NCI-H2196 (cell line): ENCODE measurements at regions not wholly inside any gene's neighbourhood (a gene's known extent, or its start where the extent isn't known, plus 50 kb on each side); places are given as distances from the start of the nearest gene placed in this dataset.

Experiments
- DNase-seq: peaks from one replicate; lab custom pipeline; 2025; ENCODE audit not compliant: unreplicated experiment; lab: John Stamatoyannopoulos, UW

- no peak for DNase-seq
Measured at GRCh38 chr3:167188592-167188991, 191.5 kb downstream of the ZBBX start.

DNA sequence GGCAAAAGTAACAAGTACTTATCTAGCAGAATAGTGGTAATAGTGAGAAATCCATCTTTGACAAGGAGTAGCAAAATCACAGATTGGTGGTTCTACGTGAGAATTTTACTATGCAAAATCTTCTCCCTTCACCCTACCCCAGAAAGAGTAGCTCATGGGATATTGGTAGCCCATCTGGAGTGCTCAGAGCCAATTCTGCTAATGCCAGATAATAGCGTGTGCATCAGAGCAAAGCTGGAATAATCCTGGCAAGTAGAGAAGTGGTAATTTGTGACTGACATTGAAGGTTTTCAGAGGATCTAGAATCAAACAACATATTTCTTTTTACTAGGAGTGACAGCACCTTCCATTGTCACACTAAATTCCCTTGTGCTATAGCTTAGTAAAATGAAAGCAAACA, 192.9 kb downstream of the ZBBX start:
- no peak for DNase-seq

- no peak for DNase-seq
Measured at GRCh38 chr3:167184511-167184910, 195.6 kb downstream of the ZBBX start.

GRCh38 chr3:167172377-167172776, 207.7 kb downstream of the ZBBX start:
- no peak for DNase-seq

DNA sequence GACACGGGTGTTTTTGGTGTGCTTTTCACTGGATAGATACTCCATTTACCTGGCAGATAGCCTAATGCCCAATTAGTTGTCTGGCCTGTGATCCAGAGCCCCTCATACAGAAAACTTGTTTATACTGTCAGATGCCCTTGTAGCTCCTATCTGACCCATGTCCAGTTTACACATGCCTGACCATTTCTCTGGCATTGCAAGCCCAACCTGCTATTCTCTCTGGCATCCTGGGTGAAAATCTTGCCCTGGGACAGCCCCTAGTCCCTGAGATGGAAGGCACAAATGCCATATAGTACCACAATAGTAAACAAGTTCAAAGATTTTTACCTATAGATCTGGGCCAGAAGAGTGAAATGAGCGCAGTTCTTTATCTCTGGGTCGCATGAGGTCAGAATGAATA, 212.6 kb downstream of the ZBBX start:
- DNase-seq: no peak

DNA sequence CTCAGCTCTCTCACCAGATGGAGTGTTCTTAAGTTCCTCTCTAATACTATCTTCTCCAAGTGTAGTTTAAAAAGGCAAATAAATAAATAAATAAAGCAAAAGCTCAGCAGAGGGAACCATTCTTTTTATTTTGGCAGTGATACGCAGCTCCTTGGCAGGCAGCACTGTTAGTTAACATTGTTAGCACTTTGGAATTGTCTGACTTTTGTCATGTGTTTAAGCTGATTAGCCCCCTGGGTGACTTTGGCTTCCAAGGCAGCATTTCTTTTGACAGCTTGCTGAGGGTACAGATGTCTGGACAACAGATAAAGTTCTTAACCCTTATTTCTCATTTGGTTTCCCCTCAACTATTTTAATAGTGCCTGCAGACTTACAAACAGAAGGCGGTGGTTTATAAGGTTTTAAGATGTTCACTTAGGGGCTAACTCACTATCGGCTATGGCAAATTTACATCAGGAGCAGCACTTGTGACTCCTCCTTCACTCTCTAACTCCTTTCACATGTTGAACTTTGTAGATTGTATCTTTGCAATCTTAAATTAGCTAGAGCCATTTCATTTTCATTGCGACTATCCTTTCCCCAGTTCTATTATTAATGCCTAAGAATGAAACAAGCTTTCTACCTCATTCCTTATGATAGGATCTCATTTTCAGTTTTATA, 213.4 kb downstream of the ZBBX start:
- DNase-seq: no peak

DNA sequence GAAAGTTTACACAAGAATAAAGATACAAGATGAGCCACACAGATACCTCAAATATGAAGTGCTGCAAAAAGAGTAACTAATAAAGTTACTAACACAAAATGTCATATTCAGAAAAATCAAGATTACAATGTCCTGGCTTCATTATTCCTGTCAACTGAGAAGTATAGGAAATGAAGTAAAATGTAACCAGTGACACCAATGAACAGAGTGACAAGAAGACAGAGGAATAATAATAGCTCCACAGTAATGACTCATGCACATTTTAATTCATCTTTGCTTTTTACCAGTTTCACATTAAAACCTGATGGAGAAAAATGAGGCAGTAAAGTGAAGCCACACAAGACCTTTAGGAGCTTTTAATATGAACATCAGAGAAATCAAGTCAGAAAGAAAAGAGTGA, 214.1 kb downstream of the ZBBX start:
- DNase-seq: no peak

- no peak for DNase-seq
Measured at GRCh38 chr3:167163580-167163979, 216.5 kb downstream of the ZBBX start.

DNA sequence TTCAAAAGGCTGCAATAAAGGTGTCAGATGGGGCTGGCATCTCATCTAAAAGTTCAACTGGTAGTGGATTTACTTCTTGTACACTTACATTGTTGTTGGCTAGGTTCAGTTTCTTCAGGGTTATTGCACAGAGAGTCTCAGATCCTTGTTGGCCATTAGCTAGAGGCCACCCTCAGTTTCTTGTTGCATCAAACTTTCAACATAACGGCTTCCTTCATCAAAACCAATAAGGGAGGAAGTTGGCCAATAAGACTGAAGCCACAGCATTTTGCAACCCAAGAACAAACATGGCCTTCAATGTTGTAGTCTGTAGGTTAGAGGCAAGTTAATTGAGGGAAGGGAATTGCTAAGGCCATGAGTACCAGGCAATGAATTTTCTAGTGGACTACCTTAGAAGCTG, 218.0 kb downstream of the ZBBX start:
- DNase-seq: no peak

DNA sequence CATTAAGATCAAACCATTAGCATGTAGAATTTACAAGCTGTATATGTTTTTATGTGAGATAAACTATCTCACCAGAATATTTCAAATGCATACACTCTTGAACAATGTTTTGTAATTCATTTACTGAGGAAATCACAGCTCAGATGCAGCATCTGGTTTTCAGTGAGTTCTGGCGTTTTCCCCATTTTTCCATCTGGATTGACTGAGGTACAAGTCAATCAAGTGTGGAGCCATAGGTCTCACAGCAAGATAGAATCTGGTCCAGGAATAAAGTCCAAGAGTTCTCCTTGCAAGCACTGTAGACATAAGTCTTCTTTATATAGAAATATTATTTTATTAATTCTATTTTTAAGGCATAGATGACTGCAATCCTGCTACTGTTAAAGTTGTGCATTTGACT, 219.3 kb downstream of the ZBBX start:
- DNase-seq: no peak

DNA sequence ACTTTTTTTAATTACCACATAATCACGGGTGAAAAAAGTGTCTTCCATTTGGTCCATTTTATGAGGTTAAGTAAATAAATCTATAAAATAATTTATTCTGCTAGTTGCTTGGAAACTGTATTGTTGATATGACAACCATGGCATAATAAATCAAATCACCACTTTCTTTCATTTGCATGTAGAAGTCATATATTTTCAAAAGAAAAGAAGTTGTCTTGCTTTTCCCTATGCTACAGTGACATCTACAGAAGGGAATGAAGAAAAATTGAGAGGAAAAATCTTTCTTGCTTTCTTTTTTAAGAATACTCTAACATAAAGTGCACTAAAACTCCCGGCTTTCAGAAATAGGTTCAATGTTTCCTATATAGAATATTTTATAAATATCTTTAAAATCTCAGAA, 228.5 kb downstream of the ZBBX start:
- DNase-seq: no peak

DNA sequence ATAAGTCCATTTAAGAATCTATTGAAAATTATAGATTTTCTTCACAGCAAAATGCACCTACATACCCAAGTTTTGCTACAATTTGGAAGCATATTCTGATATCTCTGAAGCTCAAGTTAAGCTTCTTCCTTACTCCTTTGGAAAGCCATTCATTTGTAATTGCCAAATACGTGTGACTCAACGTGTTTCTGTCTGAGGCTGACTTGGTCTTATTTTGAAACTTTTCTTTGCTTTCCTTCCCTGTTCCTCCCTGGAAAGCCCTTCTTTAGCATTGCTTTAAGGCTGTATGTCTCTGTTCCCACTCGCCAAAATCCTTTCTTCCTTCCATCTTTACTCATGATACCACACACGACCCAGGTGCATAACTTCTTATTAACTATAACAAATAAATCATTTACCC, 232.0 kb downstream of the ZBBX start:
- DNase-seq: no peak

- no peak for DNase-seq
Measured at GRCh38 chr3:167146911-167147310, 233.2 kb downstream of the ZBBX start.

DNA sequence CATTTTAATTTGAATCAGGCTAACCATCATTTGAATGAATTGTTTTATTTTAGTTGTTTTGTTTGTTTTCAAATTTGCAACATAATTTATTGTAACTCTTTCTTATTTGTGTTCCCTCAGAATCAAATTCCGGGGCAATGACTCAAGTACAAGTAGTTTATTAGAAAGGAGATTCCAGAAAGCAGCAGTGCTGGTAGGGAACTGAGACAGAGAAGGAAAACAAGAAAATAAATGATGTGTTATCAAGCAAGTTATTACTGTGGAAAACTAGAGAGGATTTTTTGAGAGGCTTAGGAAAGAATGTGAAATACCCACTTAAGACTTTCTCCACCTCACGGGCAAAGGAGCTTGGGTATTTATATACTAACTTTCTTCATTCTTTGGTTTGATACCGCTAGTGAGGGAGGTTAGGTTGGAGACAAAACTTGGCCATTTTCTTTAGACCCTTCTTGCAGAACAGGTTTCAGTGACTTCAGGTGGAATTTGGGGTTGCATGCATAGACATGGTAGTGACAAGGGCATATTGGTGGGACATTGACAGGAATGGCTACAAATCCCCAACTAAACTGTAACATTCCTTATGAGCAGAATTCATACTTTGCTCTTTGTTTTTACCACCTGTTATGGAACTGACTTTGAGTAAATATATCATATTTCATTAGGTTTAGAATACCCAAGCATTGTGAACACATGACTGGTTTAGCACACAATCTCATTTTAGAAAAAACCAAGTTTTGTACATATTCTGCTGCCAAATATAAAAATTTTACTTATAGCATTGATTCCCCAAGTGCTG, 254.3 kb downstream of the ZBBX start:
- DNase-seq: no peak

DNA sequence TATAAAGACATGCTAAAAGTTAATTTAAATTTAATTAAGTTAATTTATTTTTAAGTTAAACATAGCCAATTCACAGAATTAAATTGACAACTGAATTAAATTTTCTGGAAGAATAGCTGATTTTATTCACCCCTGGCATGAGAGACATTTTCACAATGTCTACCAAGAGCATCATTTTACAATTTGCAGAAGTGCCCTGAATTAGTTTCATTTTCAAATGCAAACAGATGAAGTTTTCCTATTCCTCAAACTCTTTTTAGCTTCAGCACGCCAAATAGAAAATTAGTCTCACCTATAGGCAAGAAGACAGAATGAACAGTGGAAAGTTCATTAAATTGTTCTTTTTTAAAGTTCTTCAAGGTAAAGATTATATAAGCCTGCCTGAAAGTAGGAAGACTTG, 259.3 kb downstream of the ZBBX start:
- DNase-seq: no peak

GRCh38 chr3:167116120-167116922, 263.8 kb downstream of the ZBBX start:
- no peak for DNase-seq

GRCh38 chr3:167115331-167115934, 264.7 kb downstream of the ZBBX start:
- DNase-seq: no peak

- no peak for DNase-seq
Measured at GRCh38 chr3:167114619-167115018, 265.5 kb downstream of the ZBBX start.

DNA sequence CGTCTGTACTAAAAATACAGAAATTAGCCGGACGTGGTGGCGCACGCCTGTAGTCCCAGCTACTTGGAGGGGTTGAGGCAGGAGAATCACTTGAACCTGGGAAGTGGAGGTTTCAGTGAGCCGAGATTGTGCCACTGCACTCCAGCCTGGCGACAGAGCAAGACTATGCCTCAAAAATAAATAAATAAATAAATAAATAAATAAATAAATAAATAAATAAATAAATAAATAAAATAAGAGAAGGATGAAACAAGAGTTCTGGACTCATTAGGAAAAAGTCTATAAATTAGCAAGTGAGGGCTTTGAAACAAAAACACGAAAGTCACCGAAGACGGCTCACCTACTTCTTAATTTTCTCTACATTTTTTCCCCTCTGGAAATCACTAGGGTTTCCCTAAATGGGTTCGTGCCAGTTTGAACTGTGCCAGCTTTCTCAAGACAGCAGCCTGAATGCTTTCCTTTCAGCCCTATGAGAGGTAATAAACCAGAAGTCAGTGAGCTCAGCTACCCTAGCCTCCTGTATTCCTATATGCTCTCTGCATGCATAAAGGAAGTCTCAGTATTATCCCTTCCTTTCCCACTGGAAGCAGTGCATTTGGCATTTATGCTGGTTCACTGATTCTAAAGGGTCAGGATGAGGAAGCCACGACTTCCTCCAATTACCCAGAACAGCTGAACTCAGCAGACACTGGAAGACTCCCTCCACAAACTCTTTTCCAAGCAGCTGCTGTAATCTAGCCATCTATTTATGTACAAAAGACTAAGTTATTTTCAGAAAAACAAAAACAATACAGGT, 266.9 kb downstream of the ZBBX start:
- DNase-seq: no peak

DNA sequence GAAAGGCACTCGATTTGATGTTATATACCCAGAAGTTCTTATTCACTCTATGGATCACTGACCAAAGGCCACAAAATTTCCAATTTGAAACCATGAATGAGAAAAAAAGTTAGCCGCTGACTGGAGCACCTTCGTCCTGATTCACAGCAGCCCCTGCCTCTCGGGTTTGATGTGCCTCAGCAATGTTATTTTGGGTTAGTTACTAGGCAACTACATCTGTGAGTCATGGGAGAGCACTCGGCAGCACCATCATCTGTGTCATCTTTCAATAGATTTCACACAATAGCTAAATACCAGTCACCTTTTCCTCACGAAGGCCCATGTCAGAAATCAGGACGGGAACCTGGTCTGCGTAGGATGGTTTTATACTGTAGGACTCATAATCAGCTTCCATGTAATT, 269.2 kb downstream of the ZBBX start:
- DNase-seq: no peak

- DNase-seq: no peak
Measured at GRCh38 chr3:167109746-167110145, 270.4 kb downstream of the ZBBX start.
